ENCODE measurements at regions not wholly inside any gene's neighbourhood (a gene's known extent, or its start where the extent isn't known, plus 50 kb on each side); places are given as distances from the start of the nearest gene placed in this dataset.

GRCh38 chr11:43576320-43576802, 104.2 kb upstream of the HSD17B12 start:
- TF ChIP-seq POLR2AphosphoS5 (IDR thresholded peaks at IDR 0.05; ENCODE audit: borderline replicate concordance, low read depth, low read length): no peak
- no peak for TF ChIP-seq EZH2 (IDR thresholded peaks at IDR 0.05)
- TF ChIP-seq FOXP2 (optimal IDR thresholded peaks at IDR 0.05; ENCODE audit: control extremely low read depth, extremely low read length, insufficient read depth): no peak
